PC-3 (cell line): ENCODE measurements at regions not wholly inside any gene's neighbourhood (a gene's known extent, or its start where the extent isn't known, plus 50 kb on each side); places are given as distances from the start of the nearest gene placed in this dataset.

ENCODE experiments used
- ATAC-seq: fragments of 200-7000 bp; cut with Tn5 transposase; 2 replicates; pipeline ENCODE4 v1.9.1; 2020; ENCODE audit warnings: mild to moderate bottlenecking, moderate library complexity
- BruUV-seq: library from RNA; stranded (reverse); fragments of 400-500 nt; replicated peaks from 2 replicates; lab custom pipeline; 2021; lab: Mats Ljungman, UMichigan
- CTCF ChIA-PET: fragments of 300-600 bp; sonication (Branson Sonifier 250); formaldehyde crosslinking; loops from one replicate; lab custom pipeline; 2022; ENCODE audit warnings: antibody characterized with exemption; lab: Charles Lee
- POLR2A ChIA-PET: fragments of 300-600 bp; sonication (Branson Sonifier 250); formaldehyde crosslinking; loops from one replicate; lab custom pipeline; 2022; ENCODE audit warnings: antibody characterized with exemption; ENCODE audit not compliant: unreplicated experiment; lab: Charles Lee
- DNase-seq: peaks from one replicate; pipeline ENCODE4 v3.0.0-alpha.2; 2015
- H2AFZ ChIP-seq: fragments of 300-600 bp; sonication (generic); 2 replicates; pipeline ENCODE4 v1.6.0; 2016; ENCODE audit warnings: antibody characterized with exemption, low read length
- H3F3A ChIP-seq: fragments of 300-600 bp; sonication (generic); one replicate; pipeline ENCODE4 v1.6.0; 2017; ENCODE audit warnings: antibody characterized with exemption, low read length, control low read depth, mild to moderate bottlenecking; ENCODE audit not compliant: unreplicated experiment
- H3K27ac ChIP-seq: fragments of 300-600 bp; sonication (generic); 2 replicates; pipeline ENCODE4 v1.5.1; 2016; ENCODE audit warnings: mild to moderate bottlenecking, low read length
- H3K27me3 ChIP-seq: fragments of 300-600 bp; sonication (generic); 2 replicates; pipeline ENCODE4 v1.6.1; 2016; ENCODE audit warnings: low read length, mixed read lengths
- H3K36me3 ChIP-seq: fragments of 300-600 bp; sonication (generic); 2 replicates; pipeline ENCODE4 v1.6.1; 2016; ENCODE audit warnings: low read depth, mixed run types, low read length, mixed read lengths
- H3K4me1 ChIP-seq: fragments of 300-600 bp; sonication (generic); 2 replicates; pipeline ENCODE4 v1.5.1; 2016; ENCODE audit warnings: low read length; ENCODE audit not compliant: insufficient read depth
- H3K4me2 ChIP-seq: fragments of 300-600 bp; sonication (generic); 2 replicates; pipeline ENCODE4 v1.6.0; 2016; ENCODE audit warnings: low read length
- H3K4me3 ChIP-seq: fragments of 300-600 bp; sonication (generic); 2 replicates; pipeline ENCODE4 v1.5.1; 2016; ENCODE audit warnings: mild to moderate bottlenecking, low read length, mixed read lengths
- H3K79me2 ChIP-seq: fragments of 300-600 bp; sonication (generic); 2 replicates; pipeline ENCODE4 v1.6.1; 2017; ENCODE audit warnings: low read length, mixed read lengths
- H3K9ac ChIP-seq: fragments of 300-600 bp; sonication (generic); 2 replicates; pipeline ENCODE4 v1.6.0; 2016; ENCODE audit warnings: mild to moderate bottlenecking, low read length
- H3K9me2 ChIP-seq: fragments of 300-600 bp; sonication (generic); replicated peaks from 2 replicates; pipeline ENCODE4 v1.6.1; 2016; ENCODE audit warnings: mixed run types, low read length, mixed read lengths
- H3K9me3 ChIP-seq: fragments of 300-600 bp; sonication (generic); 2 replicates; pipeline ENCODE4 v1.6.1; 2016; ENCODE audit warnings: low read length, mixed read lengths
- H4K20me1 ChIP-seq: fragments of 300-600 bp; sonication (generic); 2 replicates; pipeline ENCODE4 v1.6.1; 2016; ENCODE audit warnings: low read length, mixed read lengths
- EZH2 ChIP-seq: fragments of 300-600 bp; sonication (generic); IDR thresholded peaks from one replicate; pipeline ENCODE4 v1.6.1; 2017; ENCODE audit warnings: antibody characterized with exemption, mild to moderate bottlenecking, low read length; ENCODE audit not compliant: unreplicated experiment
- EZH2phosphoT487 ChIP-seq: fragments of 300-600 bp; sonication (generic); IDR thresholded peaks from 2 replicates; pipeline ENCODE4 v1.6.1; 2018; ENCODE audit warnings: mild to moderate bottlenecking, antibody characterized with exemption, low read length, borderline replicate concordance
- intact Hi-C: fragments of 100-400 bp; cut with micrococcal nuclease; formaldehyde crosslinking; loops from 2 replicates; pipeline ENCODE4 v1.9.0; 2023
- TF ChIP-seq, protein P1 (sequence below): fragments of 300-600 bp; sonication (generic); conservative IDR thresholded peaks from 2 replicates; pipeline ENCODE4 v1.5.1; 2017; ENCODE audit warnings: antibody characterized with exemption, low read depth, mild to moderate bottlenecking, low read length

DNA sequence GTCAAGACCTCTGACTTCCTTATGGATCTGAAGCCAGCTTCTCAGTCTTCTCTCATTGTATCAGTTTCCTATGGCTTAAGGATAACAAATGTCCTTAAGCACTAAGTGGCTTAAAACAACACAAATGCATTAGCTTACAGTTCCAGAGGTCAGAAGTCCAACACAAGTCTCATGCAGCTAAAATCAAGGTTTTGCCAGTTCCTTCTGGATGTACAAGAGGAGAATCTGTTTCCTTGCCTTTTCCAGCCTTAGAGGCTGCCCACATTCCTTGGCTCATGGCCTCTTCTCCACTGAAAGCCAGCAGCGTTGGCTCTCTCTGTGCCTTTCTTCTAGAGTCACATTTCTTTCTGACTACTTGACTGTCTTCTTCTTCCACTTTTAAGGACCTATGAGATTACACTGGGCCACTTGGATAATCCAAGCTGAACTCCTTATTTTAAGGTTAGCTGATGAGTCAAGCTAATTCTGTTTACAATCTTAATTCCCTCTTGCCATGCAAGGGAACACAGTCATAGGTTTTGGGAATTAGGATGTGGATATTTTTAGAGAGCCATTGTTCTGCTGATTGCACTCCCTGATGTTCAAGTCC, 179.0 kb downstream of the BCAS1 start:
- H3K27ac ChIP-seq = peak overlapping the region; percentile 52
- intact Hi-C loops = no loop called here
- POLR2A ChIA-PET = no interaction called here

DNA sequence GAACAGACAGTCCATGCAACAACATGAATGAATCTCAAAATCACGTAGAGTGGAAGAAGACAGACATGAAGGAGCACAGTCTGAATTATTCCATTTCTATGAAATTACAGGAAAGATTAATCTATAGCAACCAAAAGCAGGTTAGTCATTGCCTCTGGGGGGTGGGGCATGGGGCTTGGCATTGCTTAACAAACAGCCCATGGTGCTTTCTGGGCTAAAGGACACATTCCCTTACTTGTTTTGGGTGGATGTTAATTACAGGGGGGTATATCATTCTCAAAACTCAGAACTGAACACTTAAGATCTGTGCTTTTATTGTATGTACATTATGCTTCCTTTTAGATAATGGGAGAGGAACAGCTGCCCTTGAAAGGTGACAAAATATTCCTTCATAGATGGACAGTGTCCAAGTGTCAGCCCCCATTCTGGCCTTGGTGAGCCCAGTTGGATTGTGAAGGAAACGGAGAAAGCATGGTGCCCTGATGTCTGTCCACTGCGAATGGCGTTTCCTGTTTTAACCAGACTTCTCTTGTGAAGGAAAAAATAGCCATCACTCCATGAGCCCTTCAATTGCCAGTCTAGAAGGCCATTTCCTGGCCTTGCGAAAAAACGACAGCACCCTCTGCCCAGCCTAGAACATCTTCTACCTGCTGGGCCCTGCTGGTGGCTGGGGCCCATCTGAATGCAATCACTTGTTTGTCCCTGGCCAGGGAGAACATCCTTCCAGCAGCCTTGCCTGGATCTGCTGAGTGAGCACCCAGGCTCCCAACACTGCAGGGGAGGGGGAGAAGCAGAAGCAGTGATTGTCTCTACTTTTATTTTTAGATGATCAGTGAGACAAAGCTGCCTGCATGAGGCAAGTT, 179.7 kb downstream of the BCAS1 start:
- peak overlapping the region; percentile 0; the same call in 1 of the 2 replicates for H3K9ac ChIP-seq
- H3K4me2 ChIP-seq = peak overlapping the region; percentile 42
- H3K36me3 ChIP-seq = no peaks in the 10 kb centered on the region
- no peaks in the 10 kb centered on the region for H3K27me3 ChIP-seq
- ChIA-PET POLR2A (interaction anchor here (0.5 kb wide), 1 partner anchor 322 kb away, joined by 4 read pairs; no protein-coding TSS in a partner anchor), CTCF (interaction anchor here (0.6 kb wide), 2 partner anchors 214 to 277 kb away, joined by 3 to 7 read pairs; no protein-coding TSS in a partner anchor)
- no peaks in the 10 kb centered on the region for H3K9me2 ChIP-seq
- intact Hi-C loops = no loop called here
- no peaks in the 10 kb centered on the region for H3F3A ChIP-seq
- no peak overlapping the region for H3K4me3 ChIP-seq
- H2AFZ ChIP-seq = no peak overlapping the region
- peak; percentile 84 for DNase-seq
- peaks cover 46% of the 10 kb centered on the region for H3K4me1 ChIP-seq
- TF ChIP-seq, protein P1, sequence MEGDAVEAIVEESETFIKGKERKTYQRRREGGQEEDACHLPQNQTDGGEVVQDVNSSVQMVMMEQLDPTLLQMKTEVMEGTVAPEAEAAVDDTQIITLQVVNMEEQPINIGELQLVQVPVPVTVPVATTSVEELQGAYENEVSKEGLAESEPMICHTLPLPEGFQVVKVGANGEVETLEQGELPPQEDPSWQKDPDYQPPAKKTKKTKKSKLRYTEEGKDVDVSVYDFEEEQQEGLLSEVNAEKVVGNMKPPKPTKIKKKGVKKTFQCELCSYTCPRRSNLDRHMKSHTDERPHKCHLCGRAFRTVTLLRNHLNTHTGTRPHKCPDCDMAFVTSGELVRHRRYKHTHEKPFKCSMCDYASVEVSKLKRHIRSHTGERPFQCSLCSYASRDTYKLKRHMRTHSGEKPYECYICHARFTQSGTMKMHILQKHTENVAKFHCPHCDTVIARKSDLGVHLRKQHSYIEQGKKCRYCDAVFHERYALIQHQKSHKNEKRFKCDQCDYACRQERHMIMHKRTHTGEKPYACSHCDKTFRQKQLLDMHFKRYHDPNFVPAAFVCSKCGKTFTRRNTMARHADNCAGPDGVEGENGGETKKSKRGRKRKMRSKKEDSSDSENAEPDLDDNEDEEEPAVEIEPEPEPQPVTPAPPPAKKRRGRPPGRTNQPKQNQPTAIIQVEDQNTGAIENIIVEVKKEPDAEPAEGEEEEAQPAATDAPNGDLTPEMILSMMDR = no peak
- TF ChIP-seq EZH2phosphoT487 = no peak
- TF ChIP-seq EZH2 = no peak
- H3K9me3 ChIP-seq = no peaks in the 10 kb centered on the region
- H3K79me2 ChIP-seq = no peaks in the 10 kb centered on the region
- H3K27ac ChIP-seq = peak overlapping the region; percentile 52
- no peaks in the 10 kb centered on the region for H4K20me1 ChIP-seq
- ATAC-seq = peak; percentile 58
- no TSS peak for BruUV-seq

More for the DNA sequence above, 179.0 kb downstream of the BCAS1 start:
- TF ChIP-seq, protein P1 = no peak
- TF ChIP-seq EZH2 = no peak
- no peak for TF ChIP-seq EZH2phosphoT487
- no peaks in the 10 kb centered on the region for H3K79me2 ChIP-seq
- H3F3A ChIP-seq = no peaks in the 10 kb centered on the region
- no peaks in the 10 kb centered on the region for H3K27me3 ChIP-seq
- H3K9me2 ChIP-seq = no peaks in the 10 kb centered on the region
- ATAC-seq (peak; percentile 23; the same call in 1 of the 2 replicates), DNase-seq (peak; percentile 81)
- H2AFZ ChIP-seq = no peak overlapping the region
- H3K36me3 ChIP-seq = no peaks in the 10 kb centered on the region
- no peaks in the 10 kb centered on the region for H3K9me3 ChIP-seq
- H3K9ac ChIP-seq = peak overlapping the region; percentile 0; the same call in 1 of the 2 replicates
- no peaks in the 10 kb centered on the region for H4K20me1 ChIP-seq
- CTCF ChIA-PET = interaction anchor here (0.6 kb wide), 1 partner anchor 213 kb away, joined by 3 read pairs; no protein-coding TSS in a partner anchor
- no TSS peak for BruUV-seq
- H3K4me2 ChIP-seq = peak overlapping the region; percentile 15; the same call in 1 of the 2 replicates
- no peak overlapping the region for H3K4me3 ChIP-seq
- H3K4me1 ChIP-seq = peaks cover 42% of the 10 kb centered on the region
